Thoracic aorta (tissue), 2 donors: ENCODE measurements at regions not wholly inside any gene's neighbourhood (a gene's known extent, or its start where the extent isn't known, plus 50 kb on each side); places are given as distances from the start of the nearest gene placed in this dataset.

Experiments
- ATAC-seq: fragments of 150-250 bp; one replicate; pipeline ENCODE4 v1.8.0; 2017; ENCODE audit warnings: low read depth; ENCODE audit not compliant: insufficient number of reproducible peaks, low FRiP score
- DNase-seq: peaks from one replicate; pipeline ENCODE4 v3.0.0-alpha.2; 2020; ENCODE audit warnings: low spot score
- H3K27ac ChIP-seq, 2 donors: fragments of 200-600 bp; sonication (generic); 1 replicate in 1 of 2; 2 replicates in 1 of 2; pipeline ENCODE4 v1.5.1; 2016; ENCODE audit warnings: mild to moderate bottlenecking in 2 of 2, moderate library complexity in 2 of 2
- H3K27me3 ChIP-seq: fragments of 200-600 bp; sonication (generic); replicated peaks from 2 replicates; pipeline ENCODE4 v1.6.0; 2016; ENCODE audit warnings: mild to moderate bottlenecking; ENCODE audit not compliant: insufficient read depth
- H3K36me3 ChIP-seq: fragments of 200-600 bp; sonication (generic); one replicate; pipeline ENCODE4 v1.5.1; 2016
- H3K4me1 ChIP-seq, 2 donors: fragments of 200-600 bp; sonication (generic); 1 replicate in 1 of 2; 2 replicates in 1 of 2; pipeline versions ENCODE4 v1.5.1 to v1.6.0; 2016; ENCODE audit warnings: low read depth in 2 of 2, mild to moderate bottlenecking in 1 of 2; ENCODE audit not compliant: control insufficient read depth in 1 of 2
- H3K4me3 ChIP-seq: fragments of 200-600 bp; sonication (generic); 2 replicates; pipeline ENCODE4 v1.5.1; 2016; ENCODE audit warnings: mild to moderate bottlenecking
- H3K9me3 ChIP-seq: fragments of 200-600 bp; sonication (generic); 2 replicates; pipeline ENCODE4 v1.5.1; 2016
- CTCF ChIP-seq: fragments of 200-600 bp; sonication (generic); IDR thresholded peaks from one replicate; pipeline ENCODE4 v1.5.1; 2019; ENCODE audit warnings: antibody characterized with exemption

- Histone ChIP-seq H3K27me3 (no peaks in the 10 kb centered on the region), H3K9me3 (no peaks in the 10 kb centered on the region), H3K36me3 (no peaks in the 10 kb centered on the region), H3K4me1 (no peaks in the 10 kb centered on the region), H3K4me3 (no peak overlapping the region), H3K27ac (no peak overlapping the region)
- ATAC-seq, result no peak
- no peak for DNase-seq
- TF ChIP-seq CTCF, result no peak
These were observed 120.7 kb upstream of the PLXNA4 start for GRCh38 chr7:132697003-132697402.

DNA sequence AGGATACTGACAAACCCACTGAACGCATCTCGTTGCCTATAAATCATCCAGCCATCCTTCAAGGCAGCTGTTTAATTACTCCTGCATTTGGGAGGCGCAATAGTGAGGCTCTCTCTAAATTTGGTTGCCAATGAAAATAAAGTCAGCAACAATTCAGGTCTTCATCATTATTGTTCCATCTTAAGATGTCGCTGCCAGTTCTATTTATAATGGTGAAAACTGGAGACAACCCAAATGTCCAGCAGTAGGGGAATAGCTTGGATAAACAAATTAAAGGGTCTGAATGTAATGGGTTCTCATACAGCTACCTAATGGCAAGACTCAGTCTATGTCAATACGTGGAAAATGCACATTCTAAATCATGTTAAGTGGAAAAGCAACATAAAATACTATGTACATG, 120.1 kb upstream of the PLXNA4 start:
- TF ChIP-seq CTCF, result no peak
- ATAC-seq (no peak), DNase-seq (no peak)
- Histone ChIP-seq H3K4me3 (no peak overlapping the region), H3K4me1 (no peaks in the 10 kb centered on the region), H3K36me3 (no peaks in the 10 kb centered on the region), H3K27ac (no peak overlapping the region), H3K9me3 (no peaks in the 10 kb centered on the region), H3K27me3 (no peaks in the 10 kb centered on the region)

DNA sequence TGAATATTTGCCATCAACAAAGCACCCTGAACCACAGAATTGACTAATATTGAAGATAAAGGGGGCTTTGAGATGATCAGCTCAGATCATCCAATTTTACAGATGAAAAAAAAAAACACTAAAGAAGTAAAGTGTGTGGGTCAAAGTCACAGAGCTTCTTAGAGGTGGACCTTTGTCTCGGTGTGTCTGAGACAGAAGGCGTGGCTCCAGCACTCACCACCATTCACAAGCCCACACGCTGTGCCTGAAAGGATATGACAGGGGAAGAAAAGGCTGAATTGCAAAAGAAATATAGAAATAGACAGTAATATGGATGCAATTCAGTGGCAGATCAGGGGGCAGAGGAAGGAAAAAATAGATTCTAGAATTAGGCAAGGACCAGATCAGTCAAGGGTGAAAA, 114.9 kb upstream of the PLXNA4 start:
- DNase-seq (no peak), ATAC-seq (no peak)
- TF ChIP-seq CTCF, result no peak
- Histone ChIP-seq H3K27me3 (no peaks in the 10 kb centered on the region), H3K4me3 (no peak overlapping the region), H3K27ac (no peak overlapping the region), H3K9me3 (no peaks in the 10 kb centered on the region), H3K4me1 (no peaks in the 10 kb centered on the region), H3K36me3 (no peaks in the 10 kb centered on the region)

DNA sequence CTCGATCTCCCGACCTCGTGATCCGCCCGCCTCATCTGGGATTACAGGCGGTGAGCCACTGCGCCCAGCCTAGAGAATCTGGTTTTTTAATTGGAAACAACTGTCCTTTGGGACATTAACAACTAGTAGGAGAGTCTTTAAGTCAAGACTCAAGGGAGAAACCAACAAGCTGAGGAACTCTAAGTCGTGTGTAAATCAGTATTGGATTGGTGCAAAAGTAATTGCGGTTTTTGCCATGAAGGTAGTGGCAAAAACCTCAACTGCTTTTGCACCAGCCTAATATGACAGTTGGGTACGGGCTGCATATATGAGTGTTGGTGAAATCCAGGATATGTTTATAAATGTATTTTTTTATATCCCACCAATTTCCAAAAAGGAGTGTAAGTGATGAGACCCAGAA, 113.9 kb upstream of the PLXNA4 start:
- no peak for TF ChIP-seq CTCF
- Histone ChIP-seq H3K27me3 (no peaks in the 10 kb centered on the region), H3K9me3 (no peaks in the 10 kb centered on the region), H3K4me1 (no peaks in the 10 kb centered on the region), H3K27ac (no peak overlapping the region), H3K36me3 (no peaks in the 10 kb centered on the region), H3K4me3 (no peak overlapping the region)
- ATAC-seq (no peak), DNase-seq (no peak)

DNA sequence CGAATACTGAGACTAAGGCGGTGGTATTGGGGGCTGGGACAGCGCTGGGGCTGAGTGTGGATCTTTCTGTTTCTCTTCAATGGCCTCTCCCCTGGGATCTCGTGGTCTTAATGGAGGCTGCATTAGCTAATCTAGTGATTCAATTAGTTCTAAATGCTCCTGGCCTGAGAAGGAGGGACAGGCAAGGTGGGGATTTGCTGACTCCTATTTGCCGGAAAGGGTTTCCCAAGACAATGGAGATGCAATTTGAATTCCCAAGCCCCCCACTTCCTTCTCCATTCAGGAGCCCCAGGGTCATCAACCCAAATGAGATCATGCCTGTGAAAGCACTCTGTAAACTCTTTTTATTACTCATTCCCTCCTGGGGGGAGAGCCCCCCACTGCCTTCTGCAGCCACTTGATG, 111.7 kb upstream of the PLXNA4 start:
- H3K4me3 ChIP-seq, result no peak overlapping the region
- H3K4me1 ChIP-seq, result no peaks in the 10 kb centered on the region
- no peak for DNase-seq
- no peak overlapping the region for H3K27ac ChIP-seq
- H3K9me3 ChIP-seq, result no peaks in the 10 kb centered on the region
- no peaks in the 10 kb centered on the region for H3K36me3 ChIP-seq
- no peak for TF ChIP-seq CTCF
- no peak for ATAC-seq
- no peaks in the 10 kb centered on the region for H3K27me3 ChIP-seq
